OCI-LY7 (cell line): ENCODE measurements at regions not wholly inside any gene's neighbourhood (a gene's known extent, or its start where the extent isn't known, plus 50 kb on each side); places are given as distances from the start of the nearest gene placed in this dataset.
"Not testable (repeated sequence)": the region's sequence is repeated elsewhere in the genome, so short reads cannot be mapped to it uniquely, and the experiment has no call there.

Experiments used
- EZH2phosphoT487 ChIP-seq: fragments of 200-600 bp; sonication (generic); IDR thresholded peaks from 2 replicates; pipeline ENCODE4 v1.6.1; 2018; ENCODE audit warnings: low read depth, borderline replicate concordance, mild to moderate bottlenecking, mixed run types, antibody characterized with exemption, low read length, moderate library complexity, mixed read lengths
- TF ChIP-seq, protein P1 (sequence below): fragments of 200-600 bp; sonication (generic); conservative IDR thresholded peaks from 2 replicates; pipeline ENCODE4 v1.5.1; 2014; ENCODE audit warnings: mild to moderate bottlenecking, antibody characterized with exemption, low read length, moderate library complexity, mixed read lengths

- TF ChIP-seq, protein P1, sequence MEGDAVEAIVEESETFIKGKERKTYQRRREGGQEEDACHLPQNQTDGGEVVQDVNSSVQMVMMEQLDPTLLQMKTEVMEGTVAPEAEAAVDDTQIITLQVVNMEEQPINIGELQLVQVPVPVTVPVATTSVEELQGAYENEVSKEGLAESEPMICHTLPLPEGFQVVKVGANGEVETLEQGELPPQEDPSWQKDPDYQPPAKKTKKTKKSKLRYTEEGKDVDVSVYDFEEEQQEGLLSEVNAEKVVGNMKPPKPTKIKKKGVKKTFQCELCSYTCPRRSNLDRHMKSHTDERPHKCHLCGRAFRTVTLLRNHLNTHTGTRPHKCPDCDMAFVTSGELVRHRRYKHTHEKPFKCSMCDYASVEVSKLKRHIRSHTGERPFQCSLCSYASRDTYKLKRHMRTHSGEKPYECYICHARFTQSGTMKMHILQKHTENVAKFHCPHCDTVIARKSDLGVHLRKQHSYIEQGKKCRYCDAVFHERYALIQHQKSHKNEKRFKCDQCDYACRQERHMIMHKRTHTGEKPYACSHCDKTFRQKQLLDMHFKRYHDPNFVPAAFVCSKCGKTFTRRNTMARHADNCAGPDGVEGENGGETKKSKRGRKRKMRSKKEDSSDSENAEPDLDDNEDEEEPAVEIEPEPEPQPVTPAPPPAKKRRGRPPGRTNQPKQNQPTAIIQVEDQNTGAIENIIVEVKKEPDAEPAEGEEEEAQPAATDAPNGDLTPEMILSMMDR: not testable (repeated sequence)
- TF ChIP-seq EZH2phosphoT487: not testable (repeated sequence)
Observed at GRCh38 chr5:21402089-21402488, 1414.1 kb upstream of the CDH18 start.
